Mucosa of gallbladder (tissue), 1 donor: ENCODE measurements at regions not wholly inside any gene's neighbourhood (a gene's known extent, or its start where the extent isn't known, plus 50 kb on each side); places are given as distances from the start of the nearest gene placed in this dataset.

ENCODE experiments used
- DNase-seq: peaks from one replicate; pipeline ENCODE4 v3.0.0-alpha.2; 2020; ENCODE audit warnings: low spot score
- donor health status: DM: no; HTN: no; CAD: no.

GRCh38 chr1:199690496-199690895 lies 337.0 kb upstream of the NR5A2 start:
- no peak for DNase-seq

- no peak for DNase-seq
Measured at GRCh38 chr1:199691540-199691939, 336.0 kb upstream of the NR5A2 start.

- DNase-seq, result no peak
Measured at GRCh38 chr1:199693724-199694123, 333.8 kb upstream of the NR5A2 start.

GRCh38 chr1:199696225-199696624 lies 331.3 kb upstream of the NR5A2 start:
- DNase-seq, result no peak

- DNase-seq, result no peak
Measured at GRCh38 chr1:199698222-199698621, 329.3 kb upstream of the NR5A2 start.

GRCh38 chr1:199700551-199700950 lies 327.0 kb upstream of the NR5A2 start:
- no peak for DNase-seq

GRCh38 chr1:199701726-199702125 lies 325.8 kb upstream of the NR5A2 start:
- no peak for DNase-seq

- DNase-seq, result no peak
Measured at GRCh38 chr1:199704231-199704630, 323.3 kb upstream of the NR5A2 start.

- no peak for DNase-seq
Measured at GRCh38 chr1:199705825-199706224, 321.7 kb upstream of the NR5A2 start.

GRCh38 chr1:199706826-199707606 lies 320.5 kb upstream of the NR5A2 start:
- no peak for DNase-seq

- no peak for DNase-seq
Measured at GRCh38 chr1:199710974-199711373, 316.5 kb upstream of the NR5A2 start.

- no peak for DNase-seq
Measured at GRCh38 chr1:199716729-199717128, 310.8 kb upstream of the NR5A2 start.

- no peak for DNase-seq
Measured at GRCh38 chr1:199719156-199719842, 308.2 kb upstream of the NR5A2 start.

- DNase-seq, result no peak
Measured at GRCh38 chr1:199720496-199720895, 307.0 kb upstream of the NR5A2 start.

GRCh38 chr1:199721001-199721400 lies 306.5 kb upstream of the NR5A2 start:
- no peak for DNase-seq

GRCh38 chr1:199723250-199723956 lies 304.1 kb upstream of the NR5A2 start:
- no peak for DNase-seq

- DNase-seq, result no peak
Measured at GRCh38 chr1:199724049-199724448, 303.5 kb upstream of the NR5A2 start.

GRCh38 chr1:199725002-199725565 lies 302.4 kb upstream of the NR5A2 start:
- no peak for DNase-seq

GRCh38 chr1:199727682-199728081 lies 299.8 kb upstream of the NR5A2 start:
- no peak for DNase-seq

- no peak for DNase-seq
Measured at GRCh38 chr1:199728345-199728744, 299.2 kb upstream of the NR5A2 start.

- no peak for DNase-seq
Measured at GRCh38 chr1:199733125-199733524, 294.4 kb upstream of the NR5A2 start.

- no peak for DNase-seq
Measured at GRCh38 chr1:199734186-199734585, 293.3 kb upstream of the NR5A2 start.
